LNCaP clone FGC (cell line): ENCODE measurements at regions not wholly inside any gene's neighbourhood (a gene's known extent, or its start where the extent isn't known, plus 50 kb on each side); places are given as distances from the start of the nearest gene placed in this dataset.

Experiments
- DNase-seq: peaks from one replicate; pipeline ENCODE4 v3.0.0-alpha.2; 2011; ENCODE audit warnings: low read depth
- H3K4me3 ChIP-seq: 2 replicates; pipeline ENCODE4 v1.5.1; 2011; ENCODE audit warnings: mild to moderate bottlenecking, low read depth, low read length, control low read depth
- TF ChIP-seq, protein P1 (sequence below): IDR thresholded peaks from 2 replicates; pipeline ENCODE4 v1.5.1; 2012; ENCODE audit warnings: mild to moderate bottlenecking; ENCODE audit not compliant: control insufficient read depth, insufficient read depth; ENCODE audit errors: extremely low read depth

DNA sequence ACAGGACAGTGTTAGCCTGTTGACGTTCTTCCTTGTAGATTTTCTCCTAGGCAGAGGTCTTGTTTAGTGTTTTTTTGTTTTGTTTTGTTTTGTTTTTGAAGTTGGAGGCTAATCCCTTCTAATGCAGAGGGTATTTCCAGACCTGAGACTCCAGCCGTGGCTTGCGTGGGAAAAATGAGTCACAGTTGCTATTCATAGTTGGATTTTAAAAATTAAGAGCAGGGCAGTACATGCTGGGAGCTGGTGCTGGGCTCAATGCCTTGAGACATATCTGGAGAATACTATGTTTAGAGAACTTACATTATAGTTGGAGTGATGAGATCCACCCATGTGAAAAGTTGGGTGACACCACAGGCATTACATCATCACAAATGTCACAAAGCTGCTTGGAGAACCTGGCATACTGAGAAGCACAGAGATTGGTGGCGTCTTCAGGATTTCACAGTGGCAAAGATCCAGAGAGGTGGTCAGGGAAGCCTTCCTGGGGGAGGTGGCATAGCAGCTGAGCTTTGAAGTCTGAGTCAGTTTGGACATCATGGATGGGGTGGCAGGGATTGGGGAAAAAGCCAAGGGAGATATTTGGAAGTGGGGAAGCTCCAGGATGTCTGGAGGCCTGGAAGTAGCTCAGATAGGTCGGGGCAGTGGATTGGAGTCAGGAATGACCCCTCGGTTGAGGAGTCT lies 249.4 kb downstream of the LOXHD1 start:
- TF ChIP-seq, protein P1, sequence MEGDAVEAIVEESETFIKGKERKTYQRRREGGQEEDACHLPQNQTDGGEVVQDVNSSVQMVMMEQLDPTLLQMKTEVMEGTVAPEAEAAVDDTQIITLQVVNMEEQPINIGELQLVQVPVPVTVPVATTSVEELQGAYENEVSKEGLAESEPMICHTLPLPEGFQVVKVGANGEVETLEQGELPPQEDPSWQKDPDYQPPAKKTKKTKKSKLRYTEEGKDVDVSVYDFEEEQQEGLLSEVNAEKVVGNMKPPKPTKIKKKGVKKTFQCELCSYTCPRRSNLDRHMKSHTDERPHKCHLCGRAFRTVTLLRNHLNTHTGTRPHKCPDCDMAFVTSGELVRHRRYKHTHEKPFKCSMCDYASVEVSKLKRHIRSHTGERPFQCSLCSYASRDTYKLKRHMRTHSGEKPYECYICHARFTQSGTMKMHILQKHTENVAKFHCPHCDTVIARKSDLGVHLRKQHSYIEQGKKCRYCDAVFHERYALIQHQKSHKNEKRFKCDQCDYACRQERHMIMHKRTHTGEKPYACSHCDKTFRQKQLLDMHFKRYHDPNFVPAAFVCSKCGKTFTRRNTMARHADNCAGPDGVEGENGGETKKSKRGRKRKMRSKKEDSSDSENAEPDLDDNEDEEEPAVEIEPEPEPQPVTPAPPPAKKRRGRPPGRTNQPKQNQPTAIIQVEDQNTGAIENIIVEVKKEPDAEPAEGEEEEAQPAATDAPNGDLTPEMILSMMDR, result no peak
- no peak overlapping the region for H3K4me3 ChIP-seq
- DNase-seq, result no peak

DNA sequence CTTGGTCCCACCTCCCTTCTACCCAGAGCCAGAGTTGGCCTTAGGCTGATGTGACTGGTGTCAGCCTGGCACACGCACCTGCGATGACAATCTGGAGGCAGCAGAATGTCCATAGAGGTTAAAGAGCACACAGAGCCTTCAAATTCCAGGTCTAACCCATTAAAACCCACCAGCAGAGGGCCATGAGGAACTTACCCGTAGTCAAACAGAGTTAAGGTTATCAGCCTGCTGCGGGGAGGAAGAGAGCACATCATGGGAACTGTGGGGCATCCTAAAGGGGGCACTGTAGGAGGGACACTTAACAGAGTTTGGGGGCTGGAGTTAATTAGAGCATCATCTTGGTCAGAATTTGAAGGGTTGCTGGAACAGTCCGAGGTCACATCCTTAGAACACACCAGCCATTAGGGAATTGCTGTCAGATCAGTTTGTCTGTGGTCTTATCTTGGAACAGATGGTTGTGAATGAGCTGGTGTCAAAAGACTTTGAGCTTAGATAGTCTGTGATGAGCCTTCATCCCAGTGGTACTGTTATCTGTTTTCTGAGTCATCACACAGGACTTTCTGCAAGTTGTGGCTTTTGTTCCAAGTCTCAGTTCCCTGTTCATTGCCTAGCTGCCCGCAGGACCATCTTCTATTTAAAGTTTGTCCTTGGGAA lies 248.6 kb downstream of the LOXHD1 start:
- H3K4me3 ChIP-seq, result no peak overlapping the region
- DNase-seq, result no peak
- TF ChIP-seq, protein P1, result no peak

GRCh38 chr18:46411191-46411828 lies 245.7 kb downstream of the LOXHD1 start:
- TF ChIP-seq, protein P1, result no peak
- no peak overlapping the region for H3K4me3 ChIP-seq
- DNase-seq, result no peak

DNA sequence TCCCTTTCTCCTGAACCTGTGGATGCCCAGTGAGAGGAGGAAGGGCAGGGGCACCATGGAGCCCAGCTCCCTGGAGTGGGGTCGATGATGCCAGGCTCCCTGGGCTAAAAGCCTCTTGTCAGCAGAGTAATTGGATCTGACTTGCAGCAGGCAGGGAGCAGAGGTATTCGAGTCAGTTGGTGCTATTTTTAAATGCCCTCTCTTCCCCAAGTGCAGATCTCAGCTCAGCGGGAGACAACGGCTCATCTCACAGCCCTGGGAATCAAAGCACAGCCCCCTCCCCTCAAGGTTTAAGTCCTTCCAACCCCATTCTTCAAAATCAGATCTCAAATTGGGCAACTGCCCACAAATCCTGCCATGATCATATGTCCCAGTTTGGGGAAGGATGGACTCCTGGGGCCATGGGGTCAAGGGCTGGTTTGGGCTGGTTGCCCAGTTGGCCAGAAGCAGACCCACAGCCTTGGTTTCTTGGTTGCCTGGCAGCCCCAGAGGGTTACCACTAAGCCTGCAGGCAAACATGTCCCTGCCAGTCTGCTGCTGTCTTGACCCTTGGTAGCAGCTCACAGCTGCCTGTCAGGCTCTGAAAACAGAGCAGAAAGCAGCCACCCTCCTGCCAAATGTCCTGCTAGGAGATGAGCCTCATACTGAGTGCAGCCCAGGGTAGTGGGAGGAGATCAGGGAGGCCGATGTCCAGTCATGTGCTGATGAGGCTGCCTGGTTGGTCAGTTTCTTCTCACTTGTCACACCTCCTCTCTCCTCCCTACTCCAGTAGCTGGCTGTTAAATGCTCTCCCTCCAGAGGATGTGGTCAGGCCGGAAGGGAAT lies 244.9 kb downstream of the LOXHD1 start:
- H3K4me3 ChIP-seq, result no peak overlapping the region
- TF ChIP-seq, protein P1, result no peak
- DNase-seq, result no peak

- DNase-seq, result no peak
- no peak overlapping the region for H3K4me3 ChIP-seq
- TF ChIP-seq, protein P1, result no peak
Measured at GRCh38 chr18:46412916-46413315, 244.1 kb downstream of the LOXHD1 start.

DNA sequence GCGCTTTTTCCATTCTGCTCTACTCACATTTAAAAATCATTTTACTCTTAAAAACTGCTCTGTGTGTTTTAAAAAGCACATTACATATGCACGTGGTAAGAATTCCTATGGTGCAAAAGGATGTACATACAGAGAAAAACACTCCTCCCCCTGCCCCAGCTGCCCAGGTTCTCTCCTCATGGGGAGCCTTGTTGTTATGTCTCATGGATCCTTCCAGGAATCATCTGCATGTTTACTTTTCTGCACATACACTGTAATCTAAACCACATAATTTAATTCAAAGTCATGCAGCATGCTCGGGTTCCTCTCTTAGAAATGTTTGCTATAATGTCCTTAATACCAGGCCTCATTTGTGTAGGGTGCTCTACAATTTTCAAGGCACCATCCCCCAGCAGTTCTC lies 243.3 kb downstream of the LOXHD1 start:
- DNase-seq, result no peak
- TF ChIP-seq, protein P1, result no peak
- no peak overlapping the region for H3K4me3 ChIP-seq
